ENCODE measurements at regions not wholly inside any gene's neighbourhood (a gene's known extent, or its start where the extent isn't known, plus 50 kb on each side); places are given as distances from the start of the nearest gene placed in this dataset.

DNA sequence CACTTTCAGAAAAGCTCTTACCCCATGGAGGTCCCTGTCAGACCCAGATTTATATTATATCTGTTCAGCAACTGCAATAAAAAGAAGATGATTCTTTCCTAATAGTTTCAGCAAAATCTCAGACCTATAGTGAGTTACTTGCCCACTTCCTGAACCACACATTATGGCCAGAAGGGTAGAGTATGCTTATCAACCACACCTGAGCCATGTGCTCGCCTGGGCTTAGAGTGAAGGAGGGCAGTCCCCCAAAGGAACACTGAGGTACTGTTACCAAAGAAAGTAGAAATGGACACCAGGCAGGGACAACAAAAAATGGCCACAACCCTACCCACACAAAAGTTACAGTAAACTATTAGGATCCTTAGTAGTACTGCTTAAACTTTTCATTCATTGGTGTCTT lies 128.7 kb downstream of the ZNF608 start:
- ChIA-PET CTCF (ENCODE audit: unreplicated experiment) (no interaction called here), POLR2A (no interaction called here)
- Histone ChIP-seq H4K20me1 (ENCODE audit: insufficient read depth, low read length) (no peaks in the 10 kb centered on the region), H3K4me1 (ENCODE audit: insufficient read depth, low read length, poor library complexity, severe bottlenecking) (no peaks in the 10 kb centered on the region), H3K4me2 (ENCODE audit: low read length) (no peak overlapping the region), H3K27ac (ENCODE audit: low read depth, low read length, poor library complexity, severe bottlenecking) (no peak overlapping the region), H3K9me3 (ENCODE audit: low read length) (no peaks in the 10 kb centered on the region), H3K36me3 (ENCODE audit: insufficient read depth, low read length) (no peaks in the 10 kb centered on the region), H2AFZ (ENCODE audit: low read length) (no peak overlapping the region), H3K9me2 (ENCODE audit: insufficient read depth, low read length) (no peaks in the 10 kb centered on the region), H3K79me2 (ENCODE audit: insufficient read depth, low read depth, low read length) (no peaks in the 10 kb centered on the region), H3K4me3 (ENCODE audit: low read depth, low read length, poor library complexity, severe bottlenecking) (no peak overlapping the region)
- TF ChIP-seq, protein P1, sequence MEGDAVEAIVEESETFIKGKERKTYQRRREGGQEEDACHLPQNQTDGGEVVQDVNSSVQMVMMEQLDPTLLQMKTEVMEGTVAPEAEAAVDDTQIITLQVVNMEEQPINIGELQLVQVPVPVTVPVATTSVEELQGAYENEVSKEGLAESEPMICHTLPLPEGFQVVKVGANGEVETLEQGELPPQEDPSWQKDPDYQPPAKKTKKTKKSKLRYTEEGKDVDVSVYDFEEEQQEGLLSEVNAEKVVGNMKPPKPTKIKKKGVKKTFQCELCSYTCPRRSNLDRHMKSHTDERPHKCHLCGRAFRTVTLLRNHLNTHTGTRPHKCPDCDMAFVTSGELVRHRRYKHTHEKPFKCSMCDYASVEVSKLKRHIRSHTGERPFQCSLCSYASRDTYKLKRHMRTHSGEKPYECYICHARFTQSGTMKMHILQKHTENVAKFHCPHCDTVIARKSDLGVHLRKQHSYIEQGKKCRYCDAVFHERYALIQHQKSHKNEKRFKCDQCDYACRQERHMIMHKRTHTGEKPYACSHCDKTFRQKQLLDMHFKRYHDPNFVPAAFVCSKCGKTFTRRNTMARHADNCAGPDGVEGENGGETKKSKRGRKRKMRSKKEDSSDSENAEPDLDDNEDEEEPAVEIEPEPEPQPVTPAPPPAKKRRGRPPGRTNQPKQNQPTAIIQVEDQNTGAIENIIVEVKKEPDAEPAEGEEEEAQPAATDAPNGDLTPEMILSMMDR (conservative IDR thresholded peaks at IDR 0.05; ENCODE audit: low read length) = no peak
- no peak for TF ChIP-seq EZH2phosphoT487 (IDR thresholded peaks at IDR 0.05; ENCODE audit: borderline replicate concordance, low read depth, low read length)
- no TSS peak for BruUV-seq (replicated peaks)
- DNase-seq (ENCODE audit: low spot score) = no peak
- intact Hi-C loops (cut with micrococcal nuclease; ENCODE audit: unreplicated experiment) = no loop called here

DNA sequence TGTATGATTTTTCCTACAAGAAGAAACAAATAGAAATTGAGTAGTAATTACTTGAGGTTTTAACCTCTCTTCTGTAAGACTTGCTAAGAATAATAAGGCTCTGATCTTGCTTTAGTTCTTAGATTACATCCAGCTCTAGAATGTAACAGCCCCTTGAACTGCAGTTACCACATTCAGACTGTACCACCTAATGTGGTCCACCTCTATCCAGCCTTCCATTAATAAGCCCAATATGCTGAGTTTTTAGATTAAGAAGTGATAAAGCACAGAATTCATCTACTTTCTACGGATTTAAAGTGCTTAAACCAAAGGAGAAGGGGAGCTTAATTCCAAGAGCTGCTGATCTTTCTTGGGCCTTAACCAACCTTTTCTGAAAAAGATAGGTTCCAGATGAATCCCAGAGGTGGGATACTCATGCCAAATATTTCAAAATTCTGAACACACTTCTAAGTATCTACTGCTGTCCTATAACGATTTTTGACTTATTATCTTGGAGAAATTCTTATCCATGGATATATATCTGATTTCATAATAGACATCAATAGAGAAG lies 131.5 kb downstream of the ZNF608 start:
- ChIA-PET POLR2A (interaction anchor here (0.5 to 1.5 kb wide), 3 partner anchors 10 to 929 kb away, joined by 3 to 4 read pairs (median 3); no protein-coding TSS in a partner anchor), CTCF (ENCODE audit: unreplicated experiment) (no interaction called here)
- H3K27ac ChIP-seq (ENCODE audit: low read depth, low read length, poor library complexity, severe bottlenecking) = no peak overlapping the region
- H3K36me3 ChIP-seq (ENCODE audit: insufficient read depth, low read length) = no peaks in the 10 kb centered on the region
- H3K79me2 ChIP-seq (ENCODE audit: insufficient read depth, low read depth, low read length) = no peaks in the 10 kb centered on the region
- no peaks in the 10 kb centered on the region for H4K20me1 ChIP-seq (ENCODE audit: insufficient read depth, low read length)
- DNase-seq (ENCODE audit: low spot score) = no peak
- H2AFZ ChIP-seq (ENCODE audit: low read length) = no peak overlapping the region
- intact Hi-C loops (cut with micrococcal nuclease; ENCODE audit: unreplicated experiment) = no loop called here
- H3K9me3 ChIP-seq (ENCODE audit: low read length) = no peaks in the 10 kb centered on the region
- TF ChIP-seq, protein P1 (conservative IDR thresholded peaks at IDR 0.05; ENCODE audit: low read length) = no peak
- no peak for TF ChIP-seq EZH2phosphoT487 (IDR thresholded peaks at IDR 0.05; ENCODE audit: borderline replicate concordance, low read depth, low read length)
- H3K4me3 ChIP-seq (ENCODE audit: low read depth, low read length, poor library complexity, severe bottlenecking) = no peak overlapping the region
- H3K4me2 ChIP-seq (ENCODE audit: low read length) = no peak overlapping the region
- H3K9me2 ChIP-seq (ENCODE audit: insufficient read depth, low read length) = no peaks in the 10 kb centered on the region
- no peaks in the 10 kb centered on the region for H3K4me1 ChIP-seq (ENCODE audit: insufficient read depth, low read length, poor library complexity, severe bottlenecking)
- BruUV-seq (replicated peaks) = no TSS peak

- intact Hi-C loops (cut with micrococcal nuclease; ENCODE audit: unreplicated experiment) = no loop called here
- no peaks in the 10 kb centered on the region for H3K9me2 ChIP-seq (ENCODE audit: insufficient read depth, low read length)
- no peaks in the 10 kb centered on the region for H3K36me3 ChIP-seq (ENCODE audit: insufficient read depth, low read length)
- H3K4me3 ChIP-seq (ENCODE audit: low read depth, low read length, poor library complexity, severe bottlenecking) = no peak overlapping the region
- DNase-seq (ENCODE audit: low spot score) = no peak
- no peak overlapping the region for H3K4me2 ChIP-seq (ENCODE audit: low read length)
- ChIA-PET POLR2A (interaction anchor here (1.4 kb wide), 1 partner anchor 453 kb away, joined by 3 read pairs; no protein-coding TSS in a partner anchor), CTCF (ENCODE audit: unreplicated experiment) (no interaction called here)
- no peaks in the 10 kb centered on the region for H3K79me2 ChIP-seq (ENCODE audit: insufficient read depth, low read depth, low read length)
- no peaks in the 10 kb centered on the region for H3K4me1 ChIP-seq (ENCODE audit: insufficient read depth, low read length, poor library complexity, severe bottlenecking)
- H2AFZ ChIP-seq (ENCODE audit: low read length) = no peak overlapping the region
- no peaks in the 10 kb centered on the region for H4K20me1 ChIP-seq (ENCODE audit: insufficient read depth, low read length)
- no peaks in the 10 kb centered on the region for H3K9me3 ChIP-seq (ENCODE audit: low read length)
- no TSS peak for BruUV-seq (replicated peaks)
- no peak overlapping the region for H3K27ac ChIP-seq (ENCODE audit: low read depth, low read length, poor library complexity, severe bottlenecking)
- TF ChIP-seq EZH2phosphoT487 (IDR thresholded peaks at IDR 0.05; ENCODE audit: borderline replicate concordance, low read depth, low read length) = no peak
- TF ChIP-seq, protein P1 (conservative IDR thresholded peaks at IDR 0.05; ENCODE audit: low read length) = no peak
Measured at GRCh38 chr5:124614105-124614504, 132.3 kb downstream of the ZNF608 start.
